Activated T-helper 1 cell treated with Interleukin-2 at 50 U/mL for 16 hours (primary cell): ENCODE measurements at regions not wholly inside any gene's neighbourhood (a gene's known extent, or its start where the extent isn't known, plus 50 kb on each side); places are given as distances from the start of the nearest gene placed in this dataset.

Source experiments
- DNase-seq: peaks from one replicate; pipeline ENCODE4 v3.0.0-alpha.2; 2020; ENCODE audit warnings: low read depth

- DNase-seq: no peak
These were observed 210.5 kb downstream of the CTTN start for GRCh38 chr11:70608568-70609470.

GRCh38 chr11:70610566-70611565 lies 212.5 kb downstream of the CTTN start:
- DNase-seq: no peak

- DNase-seq: no peak
These were observed 213.5 kb downstream of the CTTN start for GRCh38 chr11:70611821-70612220.

- no peak for DNase-seq
These were observed 214.3 kb downstream of the CTTN start for GRCh38 chr11:70612459-70613141.

GRCh38 chr11:70614034-70614681 lies 215.8 kb downstream of the CTTN start:
- DNase-seq: no peak

GRCh38 chr11:70615036-70615875 lies 216.9 kb downstream of the CTTN start:
- no peak for DNase-seq

- DNase-seq: no peak
These were observed 218.0 kb downstream of the CTTN start for GRCh38 chr11:70616317-70616716.

- DNase-seq: no peak
These were observed 218.8 kb downstream of the CTTN start for GRCh38 chr11:70616938-70617654.

- DNase-seq: no peak
These were observed 220.2 kb downstream of the CTTN start for GRCh38 chr11:70618431-70619101.

- DNase-seq: no peak
These were observed 221.3 kb downstream of the CTTN start for GRCh38 chr11:70619591-70619990.

GRCh38 chr11:70620510-70621184 lies 222.3 kb downstream of the CTTN start:
- no peak for DNase-seq

GRCh38 chr11:70621241-70621640 lies 222.9 kb downstream of the CTTN start:
- no peak for DNase-seq

GRCh38 chr11:70622091-70622490 lies 223.8 kb downstream of the CTTN start:
- DNase-seq: no peak

- DNase-seq: no peak
These were observed 225.7 kb downstream of the CTTN start for GRCh38 chr11:70623906-70624597.

- DNase-seq: no peak
These were observed 226.3 kb downstream of the CTTN start for GRCh38 chr11:70624598-70624993.

- no peak for DNase-seq
These were observed 226.7 kb downstream of the CTTN start for GRCh38 chr11:70625051-70625450.

- no peak for DNase-seq
These were observed 227.5 kb downstream of the CTTN start for GRCh38 chr11:70625582-70626518.
